ENCODE measurements at regions not wholly inside any gene's neighbourhood (a gene's known extent, or its start where the extent isn't known, plus 50 kb on each side); places are given as distances from the start of the nearest gene placed in this dataset.

DNA sequence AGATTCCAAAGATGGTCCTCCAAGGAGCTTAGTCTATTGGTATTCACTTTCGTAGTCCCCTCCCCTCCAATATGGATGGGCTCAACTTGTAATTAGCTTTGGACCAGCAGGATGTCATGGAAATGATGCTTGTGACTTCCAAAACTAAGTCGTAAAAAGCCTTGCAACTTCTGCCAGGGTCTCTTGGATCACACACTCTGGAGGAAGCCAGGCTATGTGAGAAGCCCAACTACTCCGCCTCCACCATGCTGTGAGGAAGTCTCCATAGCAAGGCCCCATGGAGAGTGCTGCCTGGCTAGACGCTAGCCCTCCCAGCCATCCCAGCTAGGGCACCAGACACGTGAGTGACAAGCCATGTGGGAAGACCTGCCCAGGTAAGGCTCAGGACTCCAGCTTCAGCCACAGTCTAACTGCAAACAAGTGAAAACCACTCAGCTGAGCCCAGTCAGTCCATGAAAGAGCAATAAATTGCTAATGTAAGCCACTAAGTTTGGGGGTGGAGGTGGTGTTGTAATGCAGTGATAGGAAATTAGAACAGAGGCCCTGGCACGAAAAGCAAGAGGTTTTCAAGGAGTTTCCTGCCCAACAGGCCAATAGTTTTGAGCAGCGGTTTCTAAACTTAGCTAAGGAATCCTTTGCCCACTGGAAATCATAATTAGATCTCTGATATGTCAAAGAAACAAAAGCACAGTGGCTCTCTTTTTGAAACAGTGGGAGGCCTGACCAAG, 77.5 kb upstream of the GLI2 start:
- Histone ChIP-seq H3K36me3 (no peaks in the 10 kb centered on the region), H3K4me2 (no peak overlapping the region), H3K79me2 (ENCODE audit: low read depth) (no peaks in the 10 kb centered on the region), H3K4me1 (no peaks in the 10 kb centered on the region), H4K20me1 (ENCODE audit: low read depth) (no peaks in the 10 kb centered on the region), H3K9ac (no peak overlapping the region), H3K27ac (no peak overlapping the region), H3F3A (ENCODE audit: low read depth) (no peaks in the 10 kb centered on the region), H3K27me3 (peaks cover 67% of the 10 kb centered on the region), H2AFZ (replicated peaks) (no peak overlapping the region), H3K9me3 (ENCODE audit: low read depth) (no peaks in the 10 kb centered on the region), H3K4me3 (no peak overlapping the region)
- peak overlapping the region; percentile 9 for H3K27ac Mint-ChIP-seq
- no peak for TF ChIP-seq EZH2phosphoT487 (IDR thresholded peaks at IDR 0.05)
- TF ChIP-seq, protein P1, sequence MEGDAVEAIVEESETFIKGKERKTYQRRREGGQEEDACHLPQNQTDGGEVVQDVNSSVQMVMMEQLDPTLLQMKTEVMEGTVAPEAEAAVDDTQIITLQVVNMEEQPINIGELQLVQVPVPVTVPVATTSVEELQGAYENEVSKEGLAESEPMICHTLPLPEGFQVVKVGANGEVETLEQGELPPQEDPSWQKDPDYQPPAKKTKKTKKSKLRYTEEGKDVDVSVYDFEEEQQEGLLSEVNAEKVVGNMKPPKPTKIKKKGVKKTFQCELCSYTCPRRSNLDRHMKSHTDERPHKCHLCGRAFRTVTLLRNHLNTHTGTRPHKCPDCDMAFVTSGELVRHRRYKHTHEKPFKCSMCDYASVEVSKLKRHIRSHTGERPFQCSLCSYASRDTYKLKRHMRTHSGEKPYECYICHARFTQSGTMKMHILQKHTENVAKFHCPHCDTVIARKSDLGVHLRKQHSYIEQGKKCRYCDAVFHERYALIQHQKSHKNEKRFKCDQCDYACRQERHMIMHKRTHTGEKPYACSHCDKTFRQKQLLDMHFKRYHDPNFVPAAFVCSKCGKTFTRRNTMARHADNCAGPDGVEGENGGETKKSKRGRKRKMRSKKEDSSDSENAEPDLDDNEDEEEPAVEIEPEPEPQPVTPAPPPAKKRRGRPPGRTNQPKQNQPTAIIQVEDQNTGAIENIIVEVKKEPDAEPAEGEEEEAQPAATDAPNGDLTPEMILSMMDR (IDR thresholded peaks at IDR 0.05), result no peak
- TF ChIP-seq EZH2 (IDR thresholded peaks at IDR 0.05), result no peak
- H3K9me3 Mint-ChIP-seq, result peaks cover 8% of the 10 kb centered on the region
- no peak for DNase-seq (ENCODE audit: low spot score)
- no peak overlapping the region for H3K4me3 Mint-ChIP-seq
- H3K27me3 Mint-ChIP-seq (ENCODE audit: insufficient read depth, low read depth), result peaks cover 12% of the 10 kb centered on the region
- H3K4me1 Mint-ChIP-seq, result peaks cover 28% of the 10 kb centered on the region
- no peaks in the 10 kb centered on the region for H3K36me3 Mint-ChIP-seq

GRCh38 chr2:120658770-120659158, 76.9 kb upstream of the GLI2 start:
- Mint-ChIP-seq H3K27me3 (ENCODE audit: insufficient read depth, low read depth) (peaks cover 11% of the 10 kb centered on the region), H3K9me3 (peaks cover 8% of the 10 kb centered on the region)
- H3F3A ChIP-seq (ENCODE audit: low read depth), result no peaks in the 10 kb centered on the region

GRCh38 chr2:120659275-120659977, 76.2 kb upstream of the GLI2 start:
- H3K36me3 ChIP-seq, result no peaks in the 10 kb centered on the region
- H3K9me3 ChIP-seq (ENCODE audit: low read depth), result no peaks in the 10 kb centered on the region
- Mint-ChIP-seq H3K27ac (peak overlapping the region; percentile 78), H3K4me3 (no peak overlapping the region), H3K4me1 (peaks cover 28% of the 10 kb centered on the region), H3K36me3 (no peaks in the 10 kb centered on the region), H3K27me3 (ENCODE audit: insufficient read depth, low read depth) (peaks cover 8% of the 10 kb centered on the region), H3K9me3 (peaks cover 11% of the 10 kb centered on the region)
- DNase-seq (ENCODE audit: low spot score), result no peak
- no peaks in the 10 kb centered on the region for H3K79me2 ChIP-seq (ENCODE audit: low read depth)
- H4K20me1 ChIP-seq (ENCODE audit: low read depth), result no peaks in the 10 kb centered on the region
- H3K4me2 ChIP-seq, result no peak overlapping the region
- TF ChIP-seq EZH2 (IDR thresholded peaks at IDR 0.05) (no peak), EZH2phosphoT487 (IDR thresholded peaks at IDR 0.05) (no peak)
- TF ChIP-seq, protein P1 (IDR thresholded peaks at IDR 0.05), result no peak
- no peaks in the 10 kb centered on the region for H3F3A ChIP-seq (ENCODE audit: low read depth)
- H3K4me1 ChIP-seq, result no peaks in the 10 kb centered on the region
- H3K27ac ChIP-seq, result no peak overlapping the region
- H2AFZ ChIP-seq (replicated peaks), result no peak overlapping the region
- no peak overlapping the region for H3K4me3 ChIP-seq
- peaks cover 60% of the 10 kb centered on the region for H3K27me3 ChIP-seq
- no peak overlapping the region for H3K9ac ChIP-seq

More at GRCh38 chr2:120658770-120659158, 76.9 kb upstream of the GLI2 start:
- Mint-ChIP-seq H3K36me3 (no peaks in the 10 kb centered on the region), H3K4me1 (peaks cover 28% of the 10 kb centered on the region), H3K27ac (peak overlapping the region; percentile 9), H3K4me3 (no peak overlapping the region)
- no peak overlapping the region for H3K9ac ChIP-seq
- H3K27ac ChIP-seq, result no peak overlapping the region
- TF ChIP-seq EZH2phosphoT487 (IDR thresholded peaks at IDR 0.05) (no peak), EZH2 (IDR thresholded peaks at IDR 0.05) (no peak)
- TF ChIP-seq, protein P1 (IDR thresholded peaks at IDR 0.05), result no peak
- H3K79me2 ChIP-seq (ENCODE audit: low read depth), result no peaks in the 10 kb centered on the region
- DNase-seq (ENCODE audit: low spot score), result no peak
- H3K4me1 ChIP-seq, result no peaks in the 10 kb centered on the region
- H3K36me3 ChIP-seq, result no peaks in the 10 kb centered on the region
- H3K4me3 ChIP-seq, result no peak overlapping the region
- no peak overlapping the region for H3K4me2 ChIP-seq
- peaks cover 67% of the 10 kb centered on the region for H3K27me3 ChIP-seq
- no peaks in the 10 kb centered on the region for H4K20me1 ChIP-seq (ENCODE audit: low read depth)
- H3K9me3 ChIP-seq (ENCODE audit: low read depth), result no peaks in the 10 kb centered on the region
- no peak overlapping the region for H2AFZ ChIP-seq (replicated peaks)
